Neural progenitor cell (in vitro differentiated cells): ENCODE measurements at regions not wholly inside any gene's neighbourhood (a gene's known extent, or its start where the extent isn't known, plus 50 kb on each side); places are given as distances from the start of the nearest gene placed in this dataset.

Source experiments
- CTCF ChIP-seq: fragments of 200-600 bp; sonication (generic); IDR thresholded peaks from 2 replicates; pipeline ENCODE4 v1.5.1; 2017; ENCODE audit warnings: antibody characterized with exemption, mild to moderate bottlenecking
- EZH2 ChIP-seq: fragments of 200-600 bp; sonication (generic); IDR thresholded peaks from 2 replicates; pipeline ENCODE4 v1.6.1; 2017; ENCODE audit warnings: antibody characterized with exemption, mild to moderate bottlenecking, moderate library complexity

GRCh38 chr20:24042646-24043045, 54.1 kb upstream of the GGTLC1 start:
- TF ChIP-seq EZH2 (no peak), CTCF (no peak)
